ENCODE measurements at regions not wholly inside any gene's neighbourhood (a gene's known extent, or its start where the extent isn't known, plus 50 kb on each side); places are given as distances from the start of the nearest gene placed in this dataset.

DNA sequence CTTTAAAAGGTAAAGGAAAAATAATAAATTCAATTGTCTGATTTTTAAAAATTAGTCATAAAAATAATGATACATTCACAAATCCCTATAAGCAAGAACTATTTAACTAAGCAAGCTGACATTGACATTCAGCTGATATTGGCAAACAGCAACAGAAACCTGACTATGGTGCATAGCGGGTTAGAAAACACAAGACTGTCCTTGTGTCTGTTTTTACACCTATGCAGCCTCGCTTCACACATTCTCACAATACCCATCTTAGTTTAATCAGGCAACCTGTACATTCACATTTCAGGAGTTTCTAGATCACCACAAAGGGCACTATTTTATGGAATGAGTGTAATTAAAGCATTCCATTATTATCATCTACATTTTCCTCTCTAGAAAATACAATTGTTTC is 737.1 kb downstream of the KCNA4 start:
- Histone ChIP-seq H3K36me3 (ENCODE audit: control insufficient read depth, insufficient read depth, low read length) (no peaks in the 10 kb centered on the region), H3K9me3 (no peaks in the 10 kb centered on the region), H3K27me3 (replicated peaks; ENCODE audit: control insufficient read depth, insufficient read depth, low read length) (no peaks in the 10 kb centered on the region), H3K4me3 (ENCODE audit: low read depth, low read length) (no peak overlapping the region), H3K4me1 (0 out of 2 replicates have a peak, but pooled peaks cover 4% of the 10 kb centered on the region)
- ChIA-PET POLR2A (no interaction called here), CTCF (no interaction called here)
- no peak overlapping the region for H3K27ac Mint-ChIP-seq (ENCODE audit: unreplicated experiment)
- TF ChIP-seq, protein P1, sequence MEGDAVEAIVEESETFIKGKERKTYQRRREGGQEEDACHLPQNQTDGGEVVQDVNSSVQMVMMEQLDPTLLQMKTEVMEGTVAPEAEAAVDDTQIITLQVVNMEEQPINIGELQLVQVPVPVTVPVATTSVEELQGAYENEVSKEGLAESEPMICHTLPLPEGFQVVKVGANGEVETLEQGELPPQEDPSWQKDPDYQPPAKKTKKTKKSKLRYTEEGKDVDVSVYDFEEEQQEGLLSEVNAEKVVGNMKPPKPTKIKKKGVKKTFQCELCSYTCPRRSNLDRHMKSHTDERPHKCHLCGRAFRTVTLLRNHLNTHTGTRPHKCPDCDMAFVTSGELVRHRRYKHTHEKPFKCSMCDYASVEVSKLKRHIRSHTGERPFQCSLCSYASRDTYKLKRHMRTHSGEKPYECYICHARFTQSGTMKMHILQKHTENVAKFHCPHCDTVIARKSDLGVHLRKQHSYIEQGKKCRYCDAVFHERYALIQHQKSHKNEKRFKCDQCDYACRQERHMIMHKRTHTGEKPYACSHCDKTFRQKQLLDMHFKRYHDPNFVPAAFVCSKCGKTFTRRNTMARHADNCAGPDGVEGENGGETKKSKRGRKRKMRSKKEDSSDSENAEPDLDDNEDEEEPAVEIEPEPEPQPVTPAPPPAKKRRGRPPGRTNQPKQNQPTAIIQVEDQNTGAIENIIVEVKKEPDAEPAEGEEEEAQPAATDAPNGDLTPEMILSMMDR (IDR thresholded peaks at IDR 0.05; ENCODE audit: insufficient read depth in 1 of 2, low read depth in 1 of 2, low read length in 1 of 2, severe bottlenecking in 1 of 2, unreplicated experiment in 1 of 2): no peak
- no peaks in the 10 kb centered on the region for H3K9me3 Mint-ChIP-seq (ENCODE audit: unreplicated experiment)
- H3K36me3 Mint-ChIP-seq (ENCODE audit: insufficient read depth, unreplicated experiment): no peaks in the 10 kb centered on the region
- no peak for DNase-seq
- H3K4me1 Mint-ChIP-seq (ENCODE audit: low read depth, unreplicated experiment): peaks cover 8% of the 10 kb centered on the region
- no peaks in the 10 kb centered on the region for H3K27me3 Mint-ChIP-seq (ENCODE audit: insufficient read depth, unreplicated experiment)
- intact Hi-C loops (cut with micrococcal nuclease; ENCODE audit: unreplicated experiment): no loop called here
- no TSS peak for BruUV-seq (replicated peaks)
- no peak overlapping the region for H3K4me3 Mint-ChIP-seq (ENCODE audit: unreplicated experiment)

DNA sequence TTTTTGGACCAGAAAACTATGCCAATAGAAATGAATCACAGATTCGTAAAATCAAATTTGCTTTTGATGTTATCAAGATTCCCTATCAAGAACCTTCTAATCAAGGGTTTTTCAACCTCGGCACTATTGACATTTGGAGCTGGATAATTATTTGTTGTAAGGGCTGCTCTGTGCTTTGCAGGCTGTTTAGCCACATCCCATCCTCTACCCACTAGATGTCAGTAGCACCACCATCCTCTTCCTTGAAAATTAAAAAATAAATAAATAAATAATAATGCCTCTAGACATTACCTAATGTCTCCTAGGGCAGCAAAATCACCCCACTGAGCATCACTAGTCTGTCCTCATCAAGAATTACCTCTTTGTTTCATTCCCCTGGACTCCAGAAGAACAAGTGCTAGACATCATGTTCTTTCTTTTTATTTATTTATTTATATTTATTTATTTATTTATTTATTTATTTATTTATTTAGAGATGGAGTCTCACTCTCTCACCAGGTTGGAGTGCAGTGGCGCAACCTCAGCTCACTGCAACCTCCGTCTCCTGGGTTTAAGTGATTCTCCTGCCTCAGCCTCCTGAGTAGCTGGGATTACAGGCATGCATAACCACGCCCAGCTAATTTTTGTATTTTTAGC is 744.7 kb downstream of the KCNA4 start:
- Histone ChIP-seq H3K4me3 (ENCODE audit: low read depth, low read length) (no peak overlapping the region), H3K36me3 (ENCODE audit: control insufficient read depth, insufficient read depth, low read length) (no peaks in the 10 kb centered on the region), H3K27me3 (replicated peaks; ENCODE audit: control insufficient read depth, insufficient read depth, low read length) (no peaks in the 10 kb centered on the region), H3K9me3 (no peaks in the 10 kb centered on the region), H3K4me1 (no peaks in the 10 kb centered on the region)
- ChIA-PET CTCF (interaction anchor here (0.5 to 0.6 kb wide), 2 partner anchors 28 to 66 kb away, joined by 3 read pairs; no protein-coding TSS in a partner anchor), POLR2A (no interaction called here)
- Mint-ChIP-seq H3K4me1 (ENCODE audit: low read depth, unreplicated experiment) (no peaks in the 10 kb centered on the region), H3K27me3 (ENCODE audit: insufficient read depth, unreplicated experiment) (no peaks in the 10 kb centered on the region), H3K9me3 (ENCODE audit: unreplicated experiment) (no peaks in the 10 kb centered on the region), H3K27ac (ENCODE audit: unreplicated experiment) (no peak overlapping the region), H3K36me3 (ENCODE audit: insufficient read depth, unreplicated experiment) (no peaks in the 10 kb centered on the region), H3K4me3 (ENCODE audit: unreplicated experiment) (no peak overlapping the region)
- intact Hi-C loops (cut with micrococcal nuclease; ENCODE audit: unreplicated experiment): no loop called here
- TF ChIP-seq, protein P1 (IDR thresholded peaks at IDR 0.05; ENCODE audit: insufficient read depth in 1 of 2, low read depth in 1 of 2, low read length in 1 of 2, severe bottlenecking in 1 of 2, unreplicated experiment in 1 of 2): peak; percentile 18 to 25
- peak in 1 of 2 experiments; percentile 15 for DNase-seq
- BruUV-seq (replicated peaks): no TSS peak

DNA sequence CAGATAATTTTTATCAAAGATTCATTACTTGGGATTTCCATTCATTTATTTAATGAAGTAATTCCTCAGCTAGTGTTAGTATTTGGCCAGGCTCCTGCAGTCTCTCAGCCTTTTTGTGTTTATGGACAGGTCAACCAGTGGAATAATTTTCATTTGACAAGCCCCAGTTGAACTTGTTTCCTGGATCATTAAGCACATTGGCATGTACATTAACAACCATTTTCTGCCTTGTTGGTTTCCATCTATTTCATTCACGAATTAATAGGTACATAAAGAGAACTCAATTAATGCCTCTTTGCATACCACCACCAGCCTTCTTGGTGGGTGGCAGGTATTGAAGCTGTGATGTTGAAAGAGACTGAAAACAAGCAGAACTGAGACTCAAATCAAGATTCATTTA is 745.2 kb downstream of the KCNA4 start:
- H3K27me3 Mint-ChIP-seq (ENCODE audit: insufficient read depth, unreplicated experiment): no peaks in the 10 kb centered on the region
- BruUV-seq (replicated peaks): no TSS peak
- TF ChIP-seq, protein P1 (IDR thresholded peaks at IDR 0.05; ENCODE audit: insufficient read depth in 1 of 2, low read depth in 1 of 2, low read length in 1 of 2, severe bottlenecking in 1 of 2, unreplicated experiment in 1 of 2): no peak
- no peak overlapping the region for H3K27ac Mint-ChIP-seq (ENCODE audit: unreplicated experiment)
- no peaks in the 10 kb centered on the region for H3K4me1 Mint-ChIP-seq (ENCODE audit: low read depth, unreplicated experiment)
- H3K27me3 ChIP-seq (replicated peaks; ENCODE audit: control insufficient read depth, insufficient read depth, low read length): no peaks in the 10 kb centered on the region
- no peak overlapping the region for H3K4me3 Mint-ChIP-seq (ENCODE audit: unreplicated experiment)
- POLR2A ChIA-PET: no interaction called here
- H3K4me1 ChIP-seq: no peaks in the 10 kb centered on the region
- CTCF ChIA-PET: interaction anchor here (0.5 to 0.6 kb wide), 2 partner anchors 28 to 66 kb away, joined by 3 read pairs; no protein-coding TSS in a partner anchor
- H3K4me3 ChIP-seq (ENCODE audit: low read depth, low read length): no peak overlapping the region
- H3K9me3 ChIP-seq: no peaks in the 10 kb centered on the region
- no peaks in the 10 kb centered on the region for H3K9me3 Mint-ChIP-seq (ENCODE audit: unreplicated experiment)
- H3K36me3 Mint-ChIP-seq (ENCODE audit: insufficient read depth, unreplicated experiment): no peaks in the 10 kb centered on the region
- intact Hi-C loops (cut with micrococcal nuclease; ENCODE audit: unreplicated experiment): no loop called here
- H3K36me3 ChIP-seq (ENCODE audit: control insufficient read depth, insufficient read depth, low read length): no peaks in the 10 kb centered on the region
- DNase-seq: no peak

Measured in Caco-2 (cell line).